Stimulated activated effector memory CD8-positive, alpha-beta T cell treated with anti-CD3 and anti-CD28 coated beads, Interleukin-12 subunit alpha, Interleukin-12 subunit beta, amount 100 ng/mL, for 72 hours (primary cell): ENCODE measurements at regions not wholly inside any gene's neighbourhood (a gene's known extent, or its start where the extent isn't known, plus 50 kb on each side); places are given as distances from the start of the nearest gene placed in this dataset.

ENCODE experiments used
- ATAC-seq: fragments of 150-1000 bp; cut with Tn5 transposase; 2 replicates; pipeline ENCODE4 v1.10.0; 2021
- DNase-seq, 2 donors: peaks; one replicate each; pipeline ENCODE4 v3.0.0; 2021 to 2022; ENCODE audit warnings: low spot score in 2 of 2
- H3K27ac Mint-ChIP-seq: one replicate; pipeline ENCODE4 v1.8.0; 2022; ENCODE audit warnings: mild to moderate bottlenecking, mixed read lengths
- H3K36me3 Mint-ChIP-seq: one replicate; pipeline ENCODE4 v1.8.0; 2022; ENCODE audit warnings: mild to moderate bottlenecking, mixed read lengths
- H3K4me1 Mint-ChIP-seq: one replicate; pipeline ENCODE4 v1.8.0; 2022; ENCODE audit warnings: mixed read lengths
- H3K4me3 Mint-ChIP-seq: one replicate; pipeline ENCODE4 v1.8.0; 2022; ENCODE audit warnings: mild to moderate bottlenecking, mixed read lengths
- H3K9me3 Mint-ChIP-seq: one replicate; pipeline ENCODE4 v1.8.0; 2022; ENCODE audit warnings: mixed read lengths

- Mint-ChIP-seq H3K27ac (no peak overlapping the region), H3K9me3 (no peaks in the 10 kb centered on the region), H3K4me1 (no peaks in the 10 kb centered on the region), H3K4me3 (no peak overlapping the region), H3K36me3 (no peaks in the 10 kb centered on the region)
- ATAC-seq = no peak
- DNase-seq = no peak
Measured at GRCh38 chr14:76264384-76264783, 111.6 kb upstream of the ESRRB start.

GRCh38 chr14:76267322-76268046, 108.5 kb upstream of the ESRRB start:
- H3K4me3 Mint-ChIP-seq = no peak overlapping the region
- no peak for DNase-seq

GRCh38 chr14:76268047-76268431, 107.9 kb upstream of the ESRRB start:
- H3K4me3 Mint-ChIP-seq = no peak overlapping the region
- H3K36me3 Mint-ChIP-seq = no peaks in the 10 kb centered on the region
- no peak for DNase-seq
- no peak for ATAC-seq
- H3K27ac Mint-ChIP-seq = no peak overlapping the region
- no peaks in the 10 kb centered on the region for H3K9me3 Mint-ChIP-seq
- no peaks in the 10 kb centered on the region for H3K4me1 Mint-ChIP-seq

More at GRCh38 chr14:76267322-76268046, 108.5 kb upstream of the ESRRB start:
- no peak for ATAC-seq
- Mint-ChIP-seq H3K4me1 (no peaks in the 10 kb centered on the region), H3K9me3 (no peaks in the 10 kb centered on the region), H3K36me3 (no peaks in the 10 kb centered on the region), H3K27ac (no peak overlapping the region)

DNA sequence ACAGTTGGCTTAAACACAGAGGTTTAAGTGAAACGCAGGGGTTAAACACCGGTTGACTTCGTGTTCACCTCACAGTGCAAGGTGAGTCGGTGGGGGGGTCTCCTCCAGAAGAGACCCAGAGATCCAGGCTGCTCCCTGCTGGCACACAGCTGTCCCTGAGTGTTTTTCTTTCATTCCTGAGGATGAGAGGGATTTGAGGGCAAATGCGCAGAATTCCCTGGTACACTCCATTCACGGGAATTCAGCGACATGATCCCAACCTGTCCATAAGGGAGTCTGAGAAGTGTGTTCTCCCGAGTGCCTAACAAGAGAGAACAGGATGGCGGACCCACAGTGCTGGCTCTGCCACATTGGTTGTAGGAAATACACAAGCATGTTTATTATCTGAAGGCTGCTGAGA, 107.2 kb upstream of the ESRRB start:
- no peak overlapping the region for H3K27ac Mint-ChIP-seq
- H3K36me3 Mint-ChIP-seq = no peaks in the 10 kb centered on the region
- no peaks in the 10 kb centered on the region for H3K9me3 Mint-ChIP-seq
- ATAC-seq (no peak), DNase-seq (no peak)
- no peak overlapping the region for H3K4me3 Mint-ChIP-seq
- H3K4me1 Mint-ChIP-seq = no peaks in the 10 kb centered on the region

DNA sequence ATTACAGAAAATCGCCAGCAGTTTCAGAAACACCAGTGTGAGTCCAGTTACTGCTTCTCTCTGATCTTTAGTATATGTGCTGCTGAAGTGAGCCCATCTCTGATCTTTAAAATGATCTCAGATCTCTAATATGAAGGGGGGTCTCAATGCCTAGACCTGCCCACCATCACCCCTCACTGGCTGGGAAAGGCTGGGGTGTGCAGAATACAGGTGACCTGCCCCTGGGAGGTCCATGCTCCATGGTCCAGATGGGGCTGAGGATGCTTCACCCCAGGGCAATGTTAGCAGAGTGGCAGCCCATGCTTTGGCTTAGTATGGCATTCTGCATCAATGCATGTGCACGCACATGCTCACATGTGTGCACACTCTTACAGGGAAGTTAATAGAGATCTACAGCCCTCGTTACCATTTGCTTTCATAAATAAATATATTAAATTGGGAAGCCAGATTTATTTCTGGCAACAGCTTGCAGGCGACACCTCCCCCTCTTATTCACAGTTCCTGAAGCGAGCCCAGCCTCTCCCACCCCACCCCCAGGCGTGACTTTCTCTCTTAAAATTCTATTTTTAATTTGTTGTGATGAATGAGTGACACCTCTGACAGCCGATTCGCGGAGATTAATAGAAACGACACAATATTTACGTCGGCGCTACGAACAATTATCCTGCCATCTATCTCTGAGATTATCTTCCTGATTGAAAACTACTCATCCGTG, 104.7 kb upstream of the ESRRB start:
- ATAC-seq (no peak), DNase-seq (no peak)
- Mint-ChIP-seq H3K9me3 (no peaks in the 10 kb centered on the region), H3K36me3 (no peaks in the 10 kb centered on the region), H3K27ac (no peak overlapping the region), H3K4me1 (no peaks in the 10 kb centered on the region), H3K4me3 (no peak overlapping the region)

GRCh38 chr14:76272349-76272748, 103.6 kb upstream of the ESRRB start:
- no peaks in the 10 kb centered on the region for H3K4me1 Mint-ChIP-seq
- no peak overlapping the region for H3K4me3 Mint-ChIP-seq
- no peaks in the 10 kb centered on the region for H3K9me3 Mint-ChIP-seq
- DNase-seq (no peak), ATAC-seq (no peak)
- H3K36me3 Mint-ChIP-seq = no peaks in the 10 kb centered on the region
- no peak overlapping the region for H3K27ac Mint-ChIP-seq

DNA sequence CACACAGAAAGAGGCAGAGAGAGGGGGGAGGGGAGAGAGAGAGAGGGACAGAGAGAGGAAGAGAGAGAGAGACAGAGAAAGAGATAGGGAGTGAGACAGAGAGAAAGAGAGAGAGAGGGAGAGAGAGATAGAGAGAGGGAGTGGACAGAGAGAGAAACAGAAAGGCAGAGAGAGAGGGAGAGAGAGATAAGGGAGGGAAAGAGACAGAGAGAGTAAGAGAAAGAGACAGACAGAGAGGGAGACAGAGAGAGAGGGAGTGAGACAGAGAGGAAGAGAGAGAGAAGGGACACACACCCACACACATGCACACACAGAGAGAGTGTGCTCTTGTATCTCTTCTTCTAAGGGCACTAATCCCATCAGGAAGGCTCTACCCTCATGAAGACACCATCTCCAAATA, 103.2 kb upstream of the ESRRB start:
- Mint-ChIP-seq H3K4me1 (no peaks in the 10 kb centered on the region), H3K27ac (no peak overlapping the region), H3K4me3 (no peak overlapping the region), H3K9me3 (no peaks in the 10 kb centered on the region), H3K36me3 (no peaks in the 10 kb centered on the region)
- DNase-seq = no peak
- no peak for ATAC-seq

GRCh38 chr14:76273346-76273745, 102.6 kb upstream of the ESRRB start:
- no peaks in the 10 kb centered on the region for H3K36me3 Mint-ChIP-seq
- no peak for DNase-seq
- H3K9me3 Mint-ChIP-seq = no peaks in the 10 kb centered on the region

DNA sequence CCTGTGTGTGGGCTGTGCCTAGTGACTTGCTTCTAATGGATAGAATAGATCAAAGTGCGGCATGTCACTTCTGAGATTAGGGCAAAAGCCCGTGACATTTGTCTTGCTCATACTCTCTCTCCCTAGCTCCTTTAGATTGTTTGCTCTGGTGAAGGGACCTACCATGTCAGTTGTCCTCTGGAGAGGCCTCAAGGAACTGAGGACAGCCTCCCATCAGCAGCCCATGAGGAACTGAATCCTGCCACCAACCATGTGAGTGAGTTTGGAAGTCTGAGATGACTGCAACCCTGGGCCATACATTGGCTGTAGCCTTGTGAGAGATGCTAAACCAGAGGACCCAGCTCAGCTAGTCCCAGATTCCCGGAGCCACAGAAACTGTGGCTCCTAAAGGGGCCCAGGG, 101.6 kb upstream of the ESRRB start:
- ATAC-seq (no peak), DNase-seq (no peak)
- H3K36me3 Mint-ChIP-seq = no peaks in the 10 kb centered on the region
- H3K9me3 Mint-ChIP-seq = no peaks in the 10 kb centered on the region
- H3K27ac Mint-ChIP-seq = no peak overlapping the region
- H3K4me1 Mint-ChIP-seq = no peaks in the 10 kb centered on the region
- no peak overlapping the region for H3K4me3 Mint-ChIP-seq

More at GRCh38 chr14:76273346-76273745, 102.6 kb upstream of the ESRRB start:
- Mint-ChIP-seq H3K4me1 (no peaks in the 10 kb centered on the region), H3K4me3 (no peak overlapping the region), H3K27ac (no peak overlapping the region)
- peak; percentile 20 for ATAC-seq

GRCh38 chr14:76277586-76278130, 98.3 kb upstream of the ESRRB start:
- DNase-seq (no peak), ATAC-seq (no peak)

DNA sequence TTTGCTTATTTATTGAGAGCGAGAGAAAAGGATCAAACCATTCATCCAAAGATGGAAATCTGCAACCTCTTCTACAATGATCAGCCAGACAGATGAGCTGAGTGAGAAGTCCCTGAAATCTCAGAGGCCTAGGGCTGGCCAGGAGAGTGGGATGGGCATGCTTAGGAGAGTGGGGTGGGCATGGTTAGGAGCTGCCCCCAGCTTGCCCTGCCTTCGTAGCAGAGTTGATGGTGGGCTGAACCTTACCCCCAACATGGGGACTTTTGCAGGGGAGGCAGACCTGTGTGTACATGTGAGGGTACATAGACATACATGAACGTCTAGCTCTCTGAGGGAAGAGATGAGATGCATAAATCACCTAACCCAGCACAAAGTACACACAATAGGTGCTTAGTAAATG, 95.7 kb upstream of the ESRRB start:
- H3K9me3 Mint-ChIP-seq = no peaks in the 10 kb centered on the region
- no peaks in the 10 kb centered on the region for H3K36me3 Mint-ChIP-seq
- ATAC-seq = no peak
- no peak for DNase-seq
- no peak overlapping the region for H3K4me3 Mint-ChIP-seq
- H3K27ac Mint-ChIP-seq = no peak overlapping the region
- H3K4me1 Mint-ChIP-seq = no peaks in the 10 kb centered on the region

More at GRCh38 chr14:76277586-76278130, 98.3 kb upstream of the ESRRB start:
- H3K4me3 Mint-ChIP-seq = no peak overlapping the region
- no peaks in the 10 kb centered on the region for H3K9me3 Mint-ChIP-seq
- no peak overlapping the region for H3K27ac Mint-ChIP-seq
- no peaks in the 10 kb centered on the region for H3K4me1 Mint-ChIP-seq
- H3K36me3 Mint-ChIP-seq = no peaks in the 10 kb centered on the region

GRCh38 chr14:76282581-76282980, 93.4 kb upstream of the ESRRB start:
- H3K27ac Mint-ChIP-seq = no peak overlapping the region
- DNase-seq (no peak), ATAC-seq (no peak)
- H3K9me3 Mint-ChIP-seq = no peaks in the 10 kb centered on the region
- no peak overlapping the region for H3K4me3 Mint-ChIP-seq
- no peaks in the 10 kb centered on the region for H3K36me3 Mint-ChIP-seq
- H3K4me1 Mint-ChIP-seq = no peaks in the 10 kb centered on the region

DNA sequence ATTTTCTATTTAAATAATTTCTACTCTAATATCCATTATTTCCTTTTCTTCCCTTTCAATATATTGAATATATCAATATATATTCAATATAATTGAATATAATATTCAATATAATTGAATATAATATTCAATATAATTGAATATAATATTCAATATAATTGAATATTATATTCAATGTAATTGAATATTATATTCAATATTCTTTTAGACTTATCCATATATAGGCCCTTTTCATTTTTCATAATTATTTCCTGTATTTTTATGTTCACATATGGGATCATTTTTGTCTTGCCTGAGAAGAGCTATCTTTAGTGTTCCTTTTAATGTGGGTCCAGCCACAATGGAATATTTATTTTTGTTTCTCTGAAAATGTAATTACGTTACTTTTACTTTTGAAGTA, 88.9 kb upstream of the ESRRB start:
- Mint-ChIP-seq H3K9me3 (no peaks in the 10 kb centered on the region), H3K36me3 (no peaks in the 10 kb centered on the region), H3K27ac (no peak overlapping the region), H3K4me3 (no peak overlapping the region), H3K4me1 (no peaks in the 10 kb centered on the region)
- DNase-seq = no peak
- ATAC-seq = no peak

- H3K9me3 Mint-ChIP-seq = no peaks in the 10 kb centered on the region
- no peaks in the 10 kb centered on the region for H3K36me3 Mint-ChIP-seq
- no peak overlapping the region for H3K4me3 Mint-ChIP-seq
- H3K27ac Mint-ChIP-seq = no peak overlapping the region
- ATAC-seq = no peak
- DNase-seq = no peak
- H3K4me1 Mint-ChIP-seq = no peaks in the 10 kb centered on the region
Measured at GRCh38 chr14:76289276-76289675, 86.7 kb upstream of the ESRRB start.

DNA sequence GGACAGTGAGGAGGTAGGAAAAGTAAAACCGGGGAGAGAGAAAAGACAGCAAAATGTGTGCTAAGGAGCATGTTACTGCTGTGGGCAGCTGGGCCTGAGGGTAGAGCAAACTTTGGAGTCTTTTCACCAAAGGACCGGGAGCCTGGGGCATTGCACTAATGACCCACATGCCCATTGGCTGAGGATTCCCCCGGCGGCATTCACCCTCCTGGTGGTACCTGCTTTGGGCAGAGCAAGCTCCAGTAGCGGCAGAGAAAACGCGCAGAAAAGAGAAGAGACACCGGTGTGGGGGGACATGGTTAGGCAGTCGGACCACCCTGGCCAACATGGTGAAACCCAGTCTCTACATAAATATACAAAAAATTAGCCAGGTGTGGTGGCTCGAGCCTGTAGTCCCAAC, 83.4 kb upstream of the ESRRB start:
- DNase-seq (no peak), ATAC-seq (no peak)
- Mint-ChIP-seq H3K27ac (no peak overlapping the region), H3K4me3 (no peak overlapping the region), H3K36me3 (no peaks in the 10 kb centered on the region), H3K4me1 (no peaks in the 10 kb centered on the region), H3K9me3 (no peaks in the 10 kb centered on the region)

DNA sequence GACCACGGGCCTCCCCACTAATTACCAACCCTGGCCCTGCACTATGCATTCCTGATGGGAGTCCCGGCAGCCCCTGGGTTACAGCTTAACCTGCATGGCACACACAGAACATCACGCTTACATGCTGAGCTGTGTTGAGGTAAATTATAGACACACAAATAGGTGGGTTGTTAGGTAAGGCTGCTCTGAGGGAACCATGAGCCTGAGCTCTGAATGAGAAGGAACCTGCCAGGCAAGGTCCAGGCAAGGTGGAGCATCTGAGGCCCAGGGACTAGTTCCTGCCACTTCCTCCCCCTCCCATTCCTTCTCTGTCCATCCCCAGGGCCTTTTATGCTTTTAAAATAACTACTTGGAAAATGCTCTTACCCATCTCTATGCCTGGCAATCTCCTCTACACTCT, 82.7 kb upstream of the ESRRB start:
- no peak overlapping the region for H3K4me3 Mint-ChIP-seq

More for the DNA sequence above, 82.7 kb upstream of the ESRRB start:
- Mint-ChIP-seq H3K4me1 (no peaks in the 10 kb centered on the region), H3K36me3 (no peaks in the 10 kb centered on the region), H3K27ac (no peak overlapping the region), H3K9me3 (no peaks in the 10 kb centered on the region)
- DNase-seq = no peak
- ATAC-seq = peak; percentile 20
